GM12878 (cell line): ENCODE measurements at regions not wholly inside any gene's neighbourhood (a gene's known extent, or its start where the extent isn't known, plus 50 kb on each side); places are given as distances from the start of the nearest gene placed in this dataset.

Experiments used
- ATAC-seq: fragments of 200-7000 bp; cut with Tn5 transposase; 3 replicates; pipeline ENCODE4 v1.9.1; 2020; ENCODE audit warnings: mild to moderate bottlenecking, moderate library complexity
- BruUV-seq: library from RNA; stranded (reverse); fragments of 400-500 nt; replicated peaks from 2 replicates; lab custom pipeline; 2021; lab: Mats Ljungman, UMichigan
- CTCF ChIA-PET: fragments of 300-600 bp; sonication (Branson Sonifier 250); formaldehyde crosslinking; extraction: SDS; loops from one replicate; lab custom pipeline; 2021; ENCODE audit warnings: inconsistent platforms; lab: Yijun Ruan, JAX
- POLR2A ChIA-PET: fragments of 350-600 bp; formaldehyde crosslinking; extraction: SDS; loops from one replicate; lab custom pipeline; 2021; ENCODE audit warnings: inconsistent platforms; lab: Charles Lee
- RAD21 ChIA-PET: fragments of 300-600 bp; sonication (Branson Sonifier 250); formaldehyde crosslinking; loops from one replicate; lab custom pipeline; 2023; ENCODE audit warnings: antibody characterized with exemption; ENCODE audit not compliant: unreplicated experiment; lab: Charles Lee
- SMC1A ChIA-PET: fragments of 300-600 bp; sonication (Branson Sonifier 250); formaldehyde crosslinking; loops from one replicate; lab custom pipeline; 2023; ENCODE audit not compliant: unreplicated experiment, uncharacterized antibody; lab: Charles Lee
- DNase-seq: peaks from one replicate; pipeline ENCODE4 v3.0.0-alpha.2; 2011; ENCODE audit warnings: low read depth, low spot score
- FAIRE-seq: peaks from 3 replicates; lab custom pipeline; 2011; peaks lifted over from hg19 to GRCh38; lab: Jason Lieb, UNC
- H2AFZ ChIP-seq: 2 replicates; pipeline ENCODE4 v1.6.0; 2011; ENCODE audit warnings: low read depth, low read length, control low read depth; ENCODE audit not compliant: control insufficient read depth
- H3K27ac ChIP-seq: 2 replicates; pipeline ENCODE4 v1.5.1; 2011; ENCODE audit warnings: control low read depth; ENCODE audit not compliant: control insufficient read depth, insufficient read depth
- H3K27me3 ChIP-seq, 2 experiments: replicated peaks in 1 of 2; 2 replicates each; pipeline versions ENCODE4 v1.6.0 to v1.6.1; 2011; ENCODE audit warnings: low read length in 1 of 2; ENCODE audit not compliant: control insufficient read depth in 2 of 2, insufficient read depth in 2 of 2
- H3K36me3 ChIP-seq, 2 experiments: 2 replicates each; pipeline ENCODE4 v1.5.1; 2011; ENCODE audit warnings: low read length in 1 of 2; ENCODE audit not compliant: control insufficient read depth in 2 of 2, insufficient read depth in 2 of 2
- H3K4me1 ChIP-seq: 2 replicates; pipeline ENCODE4 v1.6.1; 2011; ENCODE audit warnings: mild to moderate bottlenecking, low read length, moderate library complexity, mixed read lengths; ENCODE audit not compliant: control insufficient read depth, insufficient read depth
- H3K4me2 ChIP-seq: 2 replicates; pipeline ENCODE4 v1.6.0; 2011; ENCODE audit warnings: control low read depth; ENCODE audit not compliant: control insufficient read depth, insufficient read depth
- H3K4me3 ChIP-seq: fragments of 200-600 bp; sonication (generic); 2 replicates; pipeline ENCODE4 v1.5.1; 2016
- H3K79me2 ChIP-seq: 2 replicates; pipeline ENCODE4 v1.6.0; 2011; ENCODE audit warnings: low read length; ENCODE audit not compliant: control insufficient read depth, insufficient read depth
- H3K9ac ChIP-seq: 2 replicates; pipeline ENCODE4 v1.8.0; 2011; ENCODE audit warnings: low read length, control low read depth, mixed read lengths; ENCODE audit not compliant: control insufficient read depth, insufficient read depth
- H3K9me3 ChIP-seq: replicated peaks from 3 replicates; pipeline ENCODE4 v1.5.1; 2011; ENCODE audit warnings: mild to moderate bottlenecking, low read length; ENCODE audit not compliant: control insufficient read depth, insufficient read depth
- H4K20me1 ChIP-seq: 2 replicates; pipeline ENCODE4 v1.6.0; 2011; ENCODE audit not compliant: control insufficient read depth, insufficient read depth
- BACH1 ChIP-seq: fragments of 450-650 bp; IDR thresholded peaks from 2 replicates; pipeline ENCODE4 v1.6.1; 2017; ENCODE audit warnings: mild to moderate bottlenecking, borderline replicate concordance
- EED ChIP-seq: sonication (generic); IDR thresholded peaks from 2 replicates; pipeline ENCODE4 v1.6.1; 2016; ENCODE audit warnings: antibody characterized with exemption, low read depth
- ETV6 ChIP-seq, 2 experiments: fragments of 450-650 bp in 1 of 2; IDR thresholded peaks in 1 of 2; conservative IDR thresholded peaks in 1 of 2; 2 replicates each; pipeline ENCODE4 v1.6.1; 2014; ENCODE audit warnings: antibody characterized with exemption in 1 of 2, borderline replicate concordance in 1 of 2, low read depth in 1 of 2, mild to moderate bottlenecking in 1 of 2, moderate library complexity in 1 of 2
- FOXM1 ChIP-seq: IDR thresholded peaks from 2 replicates; pipeline ENCODE4 v1.6.1; 2012; ENCODE audit warnings: low read depth, mild to moderate bottlenecking, inconsistent platforms, low read length, moderate library complexity
- HCFC1 ChIP-seq: fragments of 150-350 bp; IDR thresholded peaks from 2 replicates; pipeline ENCODE4 v1.6.1; 2014; ENCODE audit warnings: low read length
- MAX ChIP-seq: IDR thresholded peaks from 2 replicates; pipeline ENCODE4 v1.6.1; 2012; ENCODE audit warnings: low read depth, low read length, improper control_type of control experiment
- PAX8 ChIP-seq: fragments of 450-650 bp; IDR thresholded peaks from 2 replicates; pipeline ENCODE4 v1.6.1; 2017; ENCODE audit warnings: mild to moderate bottlenecking, moderate library complexity
- PML ChIP-seq: IDR thresholded peaks from 2 replicates; pipeline ENCODE4 v1.6.1; 2012; ENCODE audit warnings: low read length, inconsistent platforms
- REST ChIP-seq: IDR thresholded peaks from 2 replicates; pipeline ENCODE4 v1.6.1; 2012; ENCODE audit warnings: mild to moderate bottlenecking, low read depth, low read length
- SREBF2 ChIP-seq: IDR thresholded peaks from 2 replicates; pipeline ENCODE4 v1.6.1; 2012; ENCODE audit warnings: mild to moderate bottlenecking, low read length
- STAT3 ChIP-seq: IDR thresholded peaks from 2 replicates; pipeline ENCODE4 v1.6.1; 2011; ENCODE audit warnings: low read depth, low read length, improper control_type of control experiment
- TCF3 ChIP-seq: IDR thresholded peaks from 2 replicates; pipeline ENCODE4 v1.6.1; 2012; ENCODE audit warnings: low read depth, mild to moderate bottlenecking, low read length, borderline replicate concordance; ENCODE audit not compliant: insufficient read depth
- TCF7 ChIP-seq: IDR thresholded peaks from 2 replicates; pipeline ENCODE4 v1.6.1; 2014; ENCODE audit warnings: antibody characterized with exemption, borderline replicate concordance
- ZNF622 ChIP-seq: fragments of 450-650 bp; IDR thresholded peaks from 2 replicates; pipeline ENCODE4 v1.6.1; 2017; ENCODE audit warnings: mild to moderate bottlenecking, inconsistent platforms
- WGBS: methylation state at CpG from one replicate; pipeline ENCODE4 v1.1.6; 2016; ENCODE audit warnings: low lambda C conversion rate; ENCODE audit not compliant: insufficient replicate concordance, insufficient coverage; ENCODE audit errors: missing lambda C conversion rate; 5-methylcytosine and 5-hydroxymethylcytosine counted together
- in situ Hi-C: fragments of 300-500 bp; cut with MboI; formaldehyde crosslinking; loops from 9 replicates; pipeline ENCODE4 v1.14.3; 2018; ENCODE audit warnings: mixed read lengths
- intact Hi-C: fragments of 100-400 bp; cut with micrococcal nuclease; formaldehyde crosslinking; loops from one replicate; pipeline ENCODE4 v1.14.2; 2022; ENCODE audit not compliant: unreplicated experiment

- 37% methylated on average over 5 of the region's 5 CpGs for WGBS
- BruUV-seq: no TSS peak
- POLR2A ChIA-PET: no interaction called here
- TF ChIP-seq TCF3 (no peak), EED (no peak), HCFC1 (no peak), ZNF622 (no peak), TCF7 (no peak), BACH1 (no peak), MAX (no peak)
- Histone ChIP-seq H3K27ac (no peak overlapping the region), H3K9ac (no peak overlapping the region), H3K4me2 (no peak overlapping the region), H3K4me1 (no peaks in the 10 kb centered on the region), H3K79me2 (no peaks in the 10 kb centered on the region), H3K9me3 (no peaks in the 10 kb centered on the region), H4K20me1 (no peaks in the 10 kb centered on the region), H3K27me3 (peaks cover 0 to 2% of the 10 kb centered on the region in 2 experiments; a peak in 2 of 4 replicates), H3K36me3 (no peaks in the 10 kb centered on the region), H3K4me3 (no peak overlapping the region), H2AFZ (no peak overlapping the region)
- in situ Hi-C loops: no loop called here
- CTCF ChIA-PET: no interaction called here
- no peak for ATAC-seq
- DNase-seq: no peak
- no peak for FAIRE-seq
- RAD21 ChIA-PET: no interaction called here
- SMC1A ChIA-PET: no interaction called here
- intact Hi-C loops: no loop called here
These were observed 116.5 kb downstream of the DDX1 start for GRCh38 chr2:15708161-15708560.

GRCh38 chr2:15708865-15709820 is 117.5 kb downstream of the DDX1 start:
- H4K20me1 ChIP-seq: no peaks in the 10 kb centered on the region
- in situ Hi-C loops: no loop called here
- H3K27me3 ChIP-seq: peaks cover 0 to 2% of the 10 kb centered on the region in 2 experiments; a peak in 2 of 4 replicates
- intact Hi-C loops: no loop called here
- H3K27ac ChIP-seq: no peak overlapping the region
- ATAC-seq (no peak), FAIRE-seq (no peak), DNase-seq (no peak)
- RAD21 ChIA-PET: no interaction called here
- no peaks in the 10 kb centered on the region for H3K9me3 ChIP-seq
- no peaks in the 10 kb centered on the region for H3K79me2 ChIP-seq
- WGBS: 12% methylated on average over 11 of the region's 11 CpGs
- no peak overlapping the region for H3K4me2 ChIP-seq
- no peaks in the 10 kb centered on the region for H3K4me1 ChIP-seq
- no peak overlapping the region for H3K9ac ChIP-seq
- SMC1A ChIA-PET: no interaction called here
- POLR2A ChIA-PET: no interaction called here
- no peak overlapping the region for H2AFZ ChIP-seq
- H3K36me3 ChIP-seq: no peaks in the 10 kb centered on the region
- CTCF ChIA-PET: no interaction called here
- no TSS peak for BruUV-seq
- no peak overlapping the region for H3K4me3 ChIP-seq
- TF ChIP-seq FOXM1 (no peak), STAT3 (no peak), ETV6 (conservative IDR thresholded peaks at IDR 0.05 in 1 of 2, IDR thresholded peaks at IDR 0.05 in 1 of 2; ENCODE audit: borderline replicate concordance in 1 of 2, low read depth in 1 of 2) (no peak), PML (no peak), SREBF2 (no peak), PAX8 (no peak), HCFC1 (no peak), REST (no peak)
